Mucosa of descending colon (tissue), 3 donors: ENCODE measurements at regions not wholly inside any gene's neighbourhood (a gene's known extent, or its start where the extent isn't known, plus 50 kb on each side); places are given as distances from the start of the nearest gene placed in this dataset.
A peak's percentile ranks its signal among the peaks of the same experiment; 100 is the strongest.

Source experiments
- ATAC-seq: fragments of 200-7000 bp; cut with Tn5 transposase; one replicate; pipeline ENCODE4 v1.9.1; 2020; ENCODE audit warnings: mild to moderate bottlenecking, moderate library complexity
- DNase-seq, 3 donors: peaks; one replicate each; pipeline ENCODE4 v3.0.0-alpha.2; 2020
- H3K36me3 ChIP-seq: fragments of 200-600 bp; one replicate; pipeline ENCODE4 v1.8.0; 2021; ENCODE audit warnings: low read depth, mild to moderate bottlenecking
- H3K4me1 ChIP-seq: fragments of 200-600 bp; one replicate; pipeline ENCODE4 v1.8.0; 2021; ENCODE audit warnings: low read depth, mild to moderate bottlenecking
- H3K4me3 ChIP-seq: fragments of 200-600 bp; one replicate; pipeline ENCODE4 v1.8.0; 2021; ENCODE audit warnings: mild to moderate bottlenecking
- H3K9me3 ChIP-seq: fragments of 200-600 bp; one replicate; pipeline ENCODE4 v1.8.0; 2021; ENCODE audit warnings: mild to moderate bottlenecking
- CTCF ChIP-seq: fragments of 200-600 bp; IDR thresholded peaks from one replicate; pipeline ENCODE4 v1.8.0; 2022; ENCODE audit warnings: antibody characterized with exemption, mild to moderate bottlenecking
- intact Hi-C, 2 donors: fragments of 100-400 bp; cut with DNase I in 1 of 2; cut with micrococcal nuclease in 1 of 2; formaldehyde crosslinking; loops; one replicate each; pipeline versions ENCODE4 v1.11.0 to v1.11.1; 2022; cut with DNase I, micrococcal nuclease
- donor health status: DM: no; HTN: no; CAD: no; lungs with moderate emphysema.
- donor health status: DM: no; HTN: no; CAD: no.
- donor health status: DM: no; HTN: yes; CAD: no.

GRCh38 chr4:79695848-79696247 is 287.8 kb upstream of the GK2 start:
- intact Hi-C loops, result no loop called here
- Histone ChIP-seq H3K36me3 (no peaks in the 10 kb centered on the region), H3K4me3 (no peak overlapping the region), H3K9me3 (no peaks in the 10 kb centered on the region), H3K4me1 (no peaks in the 10 kb centered on the region)
- no peak for TF ChIP-seq CTCF
- DNase-seq, result no peak
- ATAC-seq, result no peak

GRCh38 chr4:79689740-79690139 is 281.7 kb upstream of the GK2 start:
- Histone ChIP-seq H3K9me3 (no peaks in the 10 kb centered on the region), H3K4me1 (no peaks in the 10 kb centered on the region), H3K4me3 (no peak overlapping the region), H3K36me3 (no peaks in the 10 kb centered on the region)
- TF ChIP-seq CTCF, result no peak
- DNase-seq (no peak), ATAC-seq (no peak)
- intact Hi-C loops, result no loop called here

- no peak for TF ChIP-seq CTCF
- Histone ChIP-seq H3K9me3 (no peaks in the 10 kb centered on the region), H3K4me3 (no peak overlapping the region), H3K36me3 (no peaks in the 10 kb centered on the region), H3K4me1 (no peaks in the 10 kb centered on the region)
- DNase-seq (peak in 2 of 3 donors; percentile 28 to 51), ATAC-seq (peak; percentile 97)
- intact Hi-C loops, result no loop called here
These were observed 280.7 kb upstream of the GK2 start for GRCh38 chr4:79688691-79689090.

- no peak for DNase-seq
These were observed 279.0 kb upstream of the GK2 start for GRCh38 chr4:79687006-79687405.

GRCh38 chr4:79685542-79685941 is 277.5 kb upstream of the GK2 start:
- no peak for DNase-seq
- TF ChIP-seq CTCF, result no peak
- Histone ChIP-seq H3K36me3 (no peaks in the 10 kb centered on the region), H3K4me1 (no peaks in the 10 kb centered on the region), H3K4me3 (no peak overlapping the region), H3K9me3 (no peaks in the 10 kb centered on the region)
- intact Hi-C loops, result no loop called here
- ATAC-seq, result no peak

More at GRCh38 chr4:79687006-79687405, 279.0 kb upstream of the GK2 start:
- Histone ChIP-seq H3K4me1 (no peaks in the 10 kb centered on the region), H3K36me3 (no peaks in the 10 kb centered on the region), H3K4me3 (no peak overlapping the region), H3K9me3 (no peaks in the 10 kb centered on the region)
- ATAC-seq, result no peak
- no peak for TF ChIP-seq CTCF
- intact Hi-C loops, result no loop called here

- intact Hi-C loops, result no loop called here
- ATAC-seq (no peak), DNase-seq (no peak)
- Histone ChIP-seq H3K4me1 (no peaks in the 10 kb centered on the region), H3K36me3 (no peaks in the 10 kb centered on the region), H3K4me3 (no peak overlapping the region), H3K9me3 (no peaks in the 10 kb centered on the region)
- TF ChIP-seq CTCF, result no peak
These were observed 276.5 kb upstream of the GK2 start for GRCh38 chr4:79684516-79684915.
